ENCODE measurements at regions not wholly inside any gene's neighbourhood (a gene's known extent, or its start where the extent isn't known, plus 50 kb on each side); places are given as distances from the start of the nearest gene placed in this dataset.

GRCh38 chr3:18649666-18650363 lies 224.7 kb upstream of the SATB1 start:
- TF ChIP-seq YY1 (IDR thresholded peaks at IDR 0.05) (no peak), REST (IDR thresholded peaks at IDR 0.05) (no peak), TAF1 (conservative IDR thresholded peaks at IDR 0.05) (no peak)
- TF ChIP-seq, protein P1, sequence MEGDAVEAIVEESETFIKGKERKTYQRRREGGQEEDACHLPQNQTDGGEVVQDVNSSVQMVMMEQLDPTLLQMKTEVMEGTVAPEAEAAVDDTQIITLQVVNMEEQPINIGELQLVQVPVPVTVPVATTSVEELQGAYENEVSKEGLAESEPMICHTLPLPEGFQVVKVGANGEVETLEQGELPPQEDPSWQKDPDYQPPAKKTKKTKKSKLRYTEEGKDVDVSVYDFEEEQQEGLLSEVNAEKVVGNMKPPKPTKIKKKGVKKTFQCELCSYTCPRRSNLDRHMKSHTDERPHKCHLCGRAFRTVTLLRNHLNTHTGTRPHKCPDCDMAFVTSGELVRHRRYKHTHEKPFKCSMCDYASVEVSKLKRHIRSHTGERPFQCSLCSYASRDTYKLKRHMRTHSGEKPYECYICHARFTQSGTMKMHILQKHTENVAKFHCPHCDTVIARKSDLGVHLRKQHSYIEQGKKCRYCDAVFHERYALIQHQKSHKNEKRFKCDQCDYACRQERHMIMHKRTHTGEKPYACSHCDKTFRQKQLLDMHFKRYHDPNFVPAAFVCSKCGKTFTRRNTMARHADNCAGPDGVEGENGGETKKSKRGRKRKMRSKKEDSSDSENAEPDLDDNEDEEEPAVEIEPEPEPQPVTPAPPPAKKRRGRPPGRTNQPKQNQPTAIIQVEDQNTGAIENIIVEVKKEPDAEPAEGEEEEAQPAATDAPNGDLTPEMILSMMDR (IDR thresholded peaks at IDR 0.05; ENCODE audit: low read depth, low read length, missing input control): no peak

All from liver (tissue), 3 donors.